ENCODE measurements at regions not wholly inside any gene's neighbourhood (a gene's known extent, or its start where the extent isn't known, plus 50 kb on each side); places are given as distances from the start of the nearest gene placed in this dataset.

DNA sequence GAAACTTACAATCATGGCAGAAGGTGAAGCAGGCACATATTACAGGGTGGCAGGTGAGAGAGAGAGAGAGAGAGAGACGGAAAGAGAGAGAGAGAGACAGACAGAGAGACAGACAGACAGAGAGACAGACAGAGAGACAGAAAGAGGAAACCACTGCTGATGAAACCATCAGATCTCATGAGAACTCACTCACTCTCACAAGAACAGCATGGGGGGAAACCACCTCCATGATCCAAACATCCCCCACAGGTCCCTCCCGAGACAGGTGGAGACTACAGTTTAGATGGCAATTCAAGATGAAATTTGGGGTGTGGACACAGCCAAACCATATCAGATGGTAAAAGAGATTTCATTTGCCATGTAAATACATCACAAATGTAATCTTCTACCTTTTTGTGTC is 708.1 kb downstream of the MRPL39 start:
- in situ Hi-C loops (cut with MboI; ENCODE audit: low pct_ligation_motif_present in 1 of 4, low pct_unique_long_range_greater_than_20kb in 1 of 4, low sequenced_read_pairs in 3 of 4) (loop anchor here in 2 of 4 donors (10.0 to 25.0 kb wide), 2 partner anchors 136 to 488 kb away; no protein-coding TSS in a partner anchor), intact Hi-C loops (cut with DNase I; ENCODE audit: low total_unique reads) (no loop called here)
- Histone ChIP-seq H3K9me3 (no peaks in the 10 kb centered on the region), H3K4me3 (no peak overlapping the region), H3K27ac (no peak overlapping the region), H3K27me3 (no peaks in the 10 kb centered on the region), H3K36me3 (no peaks in the 10 kb centered on the region), H3K4me1 (no peaks in the 10 kb centered on the region)
- WGBS, 2 donors (ENCODE audit: low coverage in 1 of 2), result 52 to 59% methylated on average over 2 of the region's 2 CpGs
- TF ChIP-seq POLR2AphosphoS5 (IDR thresholded peaks at IDR 0.05) (no peak), EP300 (IDR thresholded peaks at IDR 0.05; ENCODE audit: low read depth) (no peak), POLR2A (IDR thresholded peaks at IDR 0.05) (no peak), CTCF (IDR thresholded peaks at IDR 0.05) (no peak)
- no peak for DNase-seq

GRCh38 chr21:24897883-24898282 is 709.4 kb downstream of the MRPL39 start:
- intact Hi-C loops (cut with DNase I; ENCODE audit: low total_unique reads) (no loop called here), in situ Hi-C loops (cut with MboI; ENCODE audit: low pct_ligation_motif_present in 1 of 4, low pct_unique_long_range_greater_than_20kb in 1 of 4, low sequenced_read_pairs in 3 of 4) (loop anchor here in 2 of 4 donors (10.0 to 25.0 kb wide), 2 partner anchors 137 to 489 kb away; no protein-coding TSS in a partner anchor)
- 65 to 82% methylated on average over 1 of the region's 1 CpG for WGBS, 2 donors (ENCODE audit: low coverage in 1 of 2)

DNA sequence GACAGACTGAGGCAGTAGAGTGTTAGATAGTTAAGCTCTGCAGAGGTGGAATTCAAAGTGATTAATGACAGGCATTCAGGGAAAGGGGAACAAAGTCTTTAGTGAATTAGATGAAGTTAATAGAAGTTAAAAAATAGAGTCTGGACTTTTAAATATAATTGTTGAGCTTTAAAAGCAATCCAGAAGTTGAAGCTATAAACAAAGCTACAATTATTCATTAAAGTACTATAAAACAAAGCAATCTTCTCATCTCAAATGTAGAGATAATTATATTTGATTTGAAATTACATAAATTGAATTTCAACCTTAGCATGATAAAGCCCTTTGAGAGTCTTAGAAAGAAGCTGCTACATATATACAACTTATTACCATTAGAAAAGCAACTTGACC is 710.6 kb downstream of the MRPL39 start:
- Histone ChIP-seq H3K4me3 (no peak overlapping the region), H3K27me3 (no peaks in the 10 kb centered on the region), H3K4me1 (no peaks in the 10 kb centered on the region), H3K27ac (no peak overlapping the region), H3K9me3 (no peaks in the 10 kb centered on the region), H3K36me3 (no peaks in the 10 kb centered on the region)
- in situ Hi-C loops (cut with MboI; ENCODE audit: low pct_ligation_motif_present in 1 of 4, low pct_unique_long_range_greater_than_20kb in 1 of 4, low sequenced_read_pairs in 3 of 4), result loop anchor here in 2 of 4 donors (10.0 to 25.0 kb wide), 2 partner anchors 138 to 491 kb away; no protein-coding TSS in a partner anchor
- TF ChIP-seq POLR2AphosphoS5 (IDR thresholded peaks at IDR 0.05) (no peak), EP300 (IDR thresholded peaks at IDR 0.05; ENCODE audit: low read depth) (no peak), CTCF (IDR thresholded peaks at IDR 0.05) (no peak), POLR2A (IDR thresholded peaks at IDR 0.05) (no peak)
- intact Hi-C loops (cut with DNase I; ENCODE audit: low total_unique reads), result no loop called here
- DNase-seq, result no peak

More at GRCh38 chr21:24897883-24898282, 709.4 kb downstream of the MRPL39 start:
- TF ChIP-seq EP300 (IDR thresholded peaks at IDR 0.05; ENCODE audit: low read depth) (no peak), POLR2A (IDR thresholded peaks at IDR 0.05) (no peak), POLR2AphosphoS5 (IDR thresholded peaks at IDR 0.05) (no peak), CTCF (IDR thresholded peaks at IDR 0.05) (no peak)
- no peak for DNase-seq
- Histone ChIP-seq H3K27ac (no peak overlapping the region), H3K27me3 (no peaks in the 10 kb centered on the region), H3K4me3 (no peak overlapping the region), H3K36me3 (no peaks in the 10 kb centered on the region), H3K4me1 (no peaks in the 10 kb centered on the region), H3K9me3 (no peaks in the 10 kb centered on the region)

DNA sequence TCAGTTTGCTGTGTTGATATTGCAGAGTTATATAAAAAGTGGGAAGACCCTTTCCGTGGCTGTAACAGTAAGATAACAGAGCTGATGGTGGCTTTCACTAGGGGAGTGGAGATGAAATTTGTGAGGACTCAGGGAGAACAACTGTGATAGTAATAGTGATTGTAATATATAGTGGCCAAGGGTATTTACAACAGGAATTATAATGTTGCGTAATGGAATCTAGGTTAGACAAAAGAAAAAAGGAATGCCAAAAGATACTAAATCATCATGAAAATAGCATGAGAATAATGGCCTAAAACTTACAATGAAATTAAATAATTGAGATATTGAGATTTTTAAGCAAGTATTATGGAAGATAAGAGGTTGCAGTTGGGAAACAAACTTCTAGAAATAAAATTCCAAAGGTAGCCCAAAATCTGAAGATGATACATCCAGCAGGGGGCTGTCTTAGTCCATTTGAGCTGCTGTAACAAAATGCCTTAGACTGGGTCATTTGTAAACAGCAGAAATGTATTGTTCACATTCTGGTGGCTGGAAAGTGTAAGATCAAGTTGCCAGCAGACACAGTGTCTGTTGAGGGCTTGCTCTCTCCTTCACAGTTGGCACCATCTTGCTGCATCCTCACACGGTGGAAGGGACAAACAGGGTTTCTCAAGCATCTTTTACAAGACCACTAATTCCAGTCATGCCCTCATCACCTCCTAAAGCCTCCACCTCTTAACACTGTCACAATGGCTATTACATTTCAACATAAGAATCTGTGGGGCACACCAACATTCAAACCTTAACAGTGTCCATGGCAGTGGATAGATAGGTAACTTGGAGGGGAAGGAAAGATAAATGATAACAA is 711.2 kb downstream of the MRPL39 start:
- 77 to 78% methylated on average over 2 to 3 of the region's 3 CpGs for WGBS, 2 donors (ENCODE audit: low coverage in 1 of 2)
- DNase-seq, result peak; percentile 19
- in situ Hi-C loops (cut with MboI; ENCODE audit: low pct_ligation_motif_present in 1 of 4, low pct_unique_long_range_greater_than_20kb in 1 of 4, low sequenced_read_pairs in 3 of 4), result loop anchor here in 2 of 4 donors (10.0 to 25.0 kb wide), 2 partner anchors 139 to 491 kb away; no protein-coding TSS in a partner anchor
- TF ChIP-seq EP300 (IDR thresholded peaks at IDR 0.05; ENCODE audit: low read depth), result no peak
- TF ChIP-seq POLR2AphosphoS5 (IDR thresholded peaks at IDR 0.05), result no peak
- TF ChIP-seq POLR2A (IDR thresholded peaks at IDR 0.05), result no peak
- peak; percentile 16 to 45 (median 38) for TF ChIP-seq CTCF (IDR thresholded peaks at IDR 0.05)
- H3K4me1 ChIP-seq, result no peaks in the 10 kb centered on the region
- no peaks in the 10 kb centered on the region for H3K36me3 ChIP-seq
- H3K4me3 ChIP-seq, result no peak overlapping the region
- no peak overlapping the region for H3K27ac ChIP-seq
- H3K27me3 ChIP-seq, result no peaks in the 10 kb centered on the region
- no peaks in the 10 kb centered on the region for H3K9me3 ChIP-seq
- intact Hi-C loops (cut with DNase I; ENCODE audit: low total_unique reads), result no loop called here

All from transverse colon (tissue), 4 donors.